COR-L47 (cell line): ENCODE measurements at regions not wholly inside any gene's neighbourhood (a gene's known extent, or its start where the extent isn't known, plus 50 kb on each side); places are given as distances from the start of the nearest gene placed in this dataset.

Experiments
- DNase-seq: peaks from one replicate; lab custom pipeline; 2025; lab: John Stamatoyannopoulos, UW

DNA sequence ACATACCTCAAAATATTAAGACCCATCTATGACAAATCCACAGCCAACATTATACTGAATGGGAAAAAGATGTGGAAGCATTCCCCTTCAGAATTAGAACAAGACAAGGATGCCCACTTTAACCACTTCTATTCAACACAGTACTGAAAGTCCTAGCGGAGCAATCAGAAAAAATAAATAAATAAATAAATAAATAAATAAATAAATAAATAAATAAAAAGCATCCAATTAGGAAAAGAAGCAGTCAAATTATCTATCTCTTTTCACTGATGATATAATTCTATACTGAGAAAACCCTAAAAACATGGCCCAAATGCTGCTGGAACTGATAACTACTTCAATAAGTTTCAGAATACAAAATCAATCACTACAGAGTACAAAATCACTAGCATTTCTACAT is 67.5 kb downstream of the PRR32 start:
- DNase-seq = no peak

DNA sequence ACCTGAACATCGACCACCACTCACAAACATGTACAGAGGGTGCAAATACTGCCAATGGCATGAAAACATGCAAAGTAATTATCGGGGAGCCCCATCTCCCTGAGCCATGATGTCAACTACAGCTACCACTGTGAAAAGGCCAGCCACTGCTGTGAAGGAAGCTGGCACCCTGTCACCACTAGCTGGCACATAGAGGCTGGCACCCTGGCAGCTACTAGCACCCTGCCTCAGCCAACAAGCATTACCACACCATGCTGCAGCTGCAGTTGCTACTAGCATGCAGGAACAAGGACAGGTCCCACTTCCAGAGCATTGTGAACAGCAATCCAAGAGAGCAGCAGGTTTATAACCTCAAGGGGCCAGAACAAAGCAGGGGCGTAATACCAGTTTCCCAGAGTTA is 81.4 kb downstream of the PRR32 start:
- no peak for DNase-seq

GRCh38 chrX:126929071-126929470 is 109.5 kb downstream of the PRR32 start:
- DNase-seq = no peak

DNA sequence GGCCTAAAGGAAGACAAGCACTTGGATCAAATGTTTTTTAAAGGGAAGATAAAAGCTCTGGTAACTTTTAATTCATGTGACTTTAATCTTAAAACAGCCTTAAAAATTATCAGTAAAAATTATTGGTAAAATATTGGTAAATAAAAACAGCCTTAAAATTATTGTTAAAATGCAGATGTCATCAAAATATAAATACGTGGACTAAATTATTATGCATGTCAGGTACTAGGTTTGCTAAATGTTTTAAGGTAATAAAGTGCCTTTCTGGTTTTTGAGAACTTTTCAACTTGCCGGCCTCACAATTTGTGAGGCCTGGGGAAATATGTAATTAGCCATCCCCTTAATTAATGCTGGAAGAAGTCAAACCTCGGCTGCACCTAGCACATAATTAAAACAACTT is 147.7 kb downstream of the PRR32 start:
- no peak for DNase-seq

DNA sequence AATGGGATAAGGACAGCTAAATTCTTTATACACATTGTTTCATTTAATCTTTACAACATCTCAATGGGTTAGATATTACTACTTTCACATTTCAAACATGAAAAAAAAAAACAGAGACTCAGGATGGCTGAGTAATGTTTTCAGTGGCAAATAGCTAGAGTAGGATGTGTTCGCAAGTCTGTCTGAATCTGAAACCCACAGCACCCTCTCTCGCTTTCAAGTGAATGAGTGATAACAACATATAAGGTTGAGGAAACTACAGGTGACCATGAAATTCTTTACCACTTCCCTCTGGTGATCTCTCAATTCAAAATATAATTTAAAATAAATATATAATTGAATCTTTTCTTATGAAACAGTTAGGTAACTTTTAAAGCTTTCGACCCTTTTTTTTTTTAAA is 162.6 kb downstream of the PRR32 start:
- no peak for DNase-seq

DNA sequence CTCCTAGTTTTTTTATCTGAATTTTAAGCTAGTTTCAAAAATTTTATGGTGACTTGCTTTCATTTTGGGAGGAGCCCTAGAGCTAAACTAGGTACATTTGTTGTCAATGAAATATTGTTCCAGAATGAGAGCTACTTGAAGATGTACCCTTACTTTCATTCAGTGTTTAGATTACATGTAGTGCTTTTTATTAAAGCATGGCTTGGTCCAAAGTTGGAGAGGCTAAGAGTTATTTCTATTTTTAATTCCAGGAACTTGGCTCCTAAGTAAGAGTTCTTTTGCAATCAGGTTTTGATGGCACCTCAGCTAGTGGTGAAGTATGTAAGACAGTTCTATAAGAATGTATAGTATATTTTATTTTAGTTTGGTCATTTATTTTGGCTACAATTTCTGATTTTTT is 165.5 kb downstream of the PRR32 start:
- DNase-seq = no peak

- peak; percentile 34 for DNase-seq
Measured at GRCh38 chrX:126985981-126986380, 166.5 kb downstream of the PRR32 start.

DNA sequence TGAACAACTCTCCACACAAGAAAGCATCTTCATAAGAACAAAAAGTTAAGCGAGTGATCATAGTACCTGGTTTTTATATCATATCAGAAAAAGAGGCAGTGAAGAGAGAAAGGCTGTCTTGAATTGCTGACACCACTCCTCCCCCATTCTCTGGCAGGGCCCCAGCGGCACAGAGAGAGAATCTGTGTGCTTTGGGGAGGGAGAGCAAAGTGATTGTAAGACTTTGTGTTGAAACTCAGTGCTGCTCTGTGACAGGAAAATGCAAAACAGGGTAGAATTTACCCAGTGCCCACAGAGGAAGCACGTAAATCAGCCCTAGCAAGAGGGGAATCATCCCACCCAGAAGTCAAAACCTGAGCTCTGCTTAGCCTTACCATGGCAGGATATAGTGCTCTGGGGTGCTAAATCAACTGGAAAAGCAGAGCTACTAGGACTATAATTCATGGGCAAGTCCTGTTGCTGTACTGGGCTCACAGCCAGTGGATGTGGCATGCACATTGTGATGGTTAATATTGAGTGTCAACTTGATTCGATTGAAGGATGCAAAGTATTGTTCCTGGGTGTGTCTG is 174.6 kb downstream of the PRR32 start:
- DNase-seq = no peak

DNA sequence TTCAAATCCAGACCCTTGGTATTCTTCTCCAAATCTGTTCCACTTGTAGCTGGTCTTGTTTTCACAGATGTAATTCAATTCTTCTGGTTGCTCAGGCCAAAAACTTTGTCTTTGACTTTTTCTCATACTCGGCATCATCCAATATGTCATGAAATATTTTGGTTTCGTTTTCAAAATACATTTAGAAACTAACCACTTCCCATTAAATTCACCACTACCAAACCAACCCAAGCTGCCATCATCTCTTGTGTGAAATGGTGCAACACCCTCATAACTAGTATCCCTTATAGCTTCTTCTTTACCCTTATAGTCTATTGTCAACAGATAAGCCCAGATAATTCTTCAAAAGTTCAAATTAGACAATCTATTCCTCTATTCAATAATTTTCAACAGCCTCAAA is 192.1 kb downstream of the PRR32 start:
- DNase-seq = no peak

DNA sequence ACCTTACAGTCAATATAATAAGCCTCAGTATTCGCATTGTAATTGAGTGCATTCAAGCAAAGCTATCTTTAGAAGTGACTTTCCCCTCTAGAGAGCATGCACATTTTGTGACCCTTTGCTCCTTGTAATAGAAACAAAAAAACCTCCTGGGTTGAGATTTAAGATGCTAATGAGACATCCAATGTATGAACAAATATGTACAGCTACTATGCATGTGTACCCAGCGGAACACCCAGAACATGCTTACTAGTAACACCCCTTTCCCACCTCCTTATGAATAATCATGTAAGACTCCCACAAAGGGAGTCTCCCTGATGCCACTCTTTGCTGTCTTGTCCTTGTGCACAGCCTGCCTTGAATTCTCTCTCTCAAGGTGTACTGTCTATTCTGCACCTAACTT is 205.5 kb downstream of the PRR32 start:
- no peak for DNase-seq

- DNase-seq = no peak
Measured at GRCh38 chrX:127030016-127030748, 210.7 kb downstream of the PRR32 start.

GRCh38 chrX:127037159-127037558 is 217.6 kb downstream of the PRR32 start:
- no peak for DNase-seq

DNA sequence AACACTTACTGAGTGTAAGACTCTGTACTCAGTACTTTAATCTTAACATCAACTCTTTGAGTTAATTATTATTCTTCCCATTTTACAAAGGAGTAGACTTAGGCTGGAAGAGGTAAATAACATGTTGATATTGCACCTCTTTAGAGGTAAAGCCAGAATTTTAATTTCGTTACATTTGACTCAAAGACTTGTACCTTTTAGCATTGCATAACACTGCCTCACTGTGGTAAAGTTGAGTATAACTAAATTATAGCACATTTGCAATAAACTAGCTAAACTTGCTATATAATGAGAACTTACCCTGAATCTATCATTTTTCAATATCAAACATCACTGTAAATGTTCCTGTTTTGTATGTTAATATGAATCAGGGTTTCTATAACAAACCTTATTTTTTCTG is 218.5 kb downstream of the PRR32 start:
- DNase-seq = no peak

- DNase-seq = no peak
Measured at GRCh38 chrX:127057891-127058619, 238.5 kb downstream of the PRR32 start.

DNA sequence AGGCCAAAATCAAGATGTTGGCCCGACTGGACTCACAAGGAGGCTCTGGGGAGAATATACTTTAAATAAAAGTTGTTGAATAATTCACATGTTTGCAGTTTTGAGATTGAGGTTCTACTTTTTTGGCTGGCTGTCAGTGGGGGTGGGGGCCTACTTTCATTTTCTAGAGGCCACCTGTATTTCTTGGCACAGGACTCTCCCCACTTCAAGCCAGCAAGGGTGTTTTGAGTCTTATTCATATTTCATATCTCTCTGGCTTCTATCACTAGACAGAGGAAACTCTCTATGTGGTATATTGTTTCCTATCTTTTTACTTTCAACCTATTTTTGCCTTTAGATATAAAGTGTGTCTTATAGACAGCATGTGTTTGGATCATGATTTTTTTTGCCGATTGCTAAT is 266.4 kb downstream of the PRR32 start:
- DNase-seq = no peak

DNA sequence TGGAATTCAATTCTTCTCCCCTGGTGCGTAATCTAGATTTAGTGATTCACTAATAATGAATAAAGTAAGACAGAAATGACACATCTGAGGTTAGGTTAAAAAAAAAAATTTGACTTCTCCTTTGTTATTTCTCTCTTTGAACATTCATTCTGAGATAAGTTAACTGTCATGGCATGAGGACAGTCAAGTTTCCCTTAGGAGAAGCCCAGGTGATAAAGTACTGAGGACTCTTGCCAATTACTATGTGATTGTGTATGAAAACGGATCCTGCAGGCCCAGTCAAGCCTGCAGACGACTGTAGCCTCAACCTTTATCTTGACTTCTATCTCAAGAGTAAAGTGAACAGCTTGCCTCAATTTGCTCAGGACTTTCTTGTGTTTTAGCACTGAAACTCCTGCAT is 293.2 kb downstream of the PRR32 start:
- DNase-seq = no peak

GRCh38 chrX:127124871-127125270 is 305.3 kb downstream of the PRR32 start:
- DNase-seq = peak; percentile 1

DNA sequence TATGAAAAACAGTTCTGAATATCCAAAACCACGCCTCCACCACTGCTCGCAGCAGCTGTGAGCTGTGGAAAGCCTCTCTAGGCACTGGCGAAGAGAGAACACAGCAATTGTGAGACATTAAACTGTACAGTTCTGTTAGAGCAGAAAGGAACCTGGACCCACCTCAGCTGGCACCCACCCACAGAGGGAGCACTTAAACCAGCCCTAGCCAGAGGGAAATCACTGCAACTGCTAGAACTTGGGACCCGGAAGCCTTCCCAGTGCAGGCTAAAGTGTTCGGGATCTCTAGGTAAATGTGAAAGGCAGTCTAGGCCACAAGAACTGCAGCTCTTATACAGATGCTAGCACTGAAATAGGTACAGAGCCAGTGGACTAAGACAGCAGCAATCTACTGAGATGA is 308.8 kb downstream of the PRR32 start:
- DNase-seq = no peak

GRCh38 chrX:127129510-127129909 is 310.0 kb downstream of the PRR32 start:
- DNase-seq = no peak

DNA sequence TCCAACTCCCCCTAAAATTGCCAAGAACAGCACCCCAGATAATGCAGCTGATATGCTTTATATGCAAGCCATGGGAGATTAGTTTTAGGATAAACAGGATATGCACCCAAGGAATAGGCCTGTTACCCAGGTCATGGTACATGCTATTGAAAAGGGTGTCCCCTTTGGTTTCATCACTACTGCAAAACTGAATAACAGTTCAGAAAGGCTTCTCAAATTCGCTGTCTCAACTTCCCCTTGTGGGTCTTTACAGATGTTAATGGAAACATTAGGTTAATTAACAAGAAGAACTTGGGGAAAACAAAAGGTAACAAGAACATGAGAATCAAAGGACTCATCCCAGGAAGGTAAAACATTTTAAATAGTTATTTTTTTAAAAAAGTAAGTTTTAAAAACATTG is 318.7 kb downstream of the PRR32 start:
- no peak for DNase-seq

- no peak for DNase-seq
Measured at GRCh38 chrX:127177966-127178365, 358.4 kb downstream of the PRR32 start.

DNA sequence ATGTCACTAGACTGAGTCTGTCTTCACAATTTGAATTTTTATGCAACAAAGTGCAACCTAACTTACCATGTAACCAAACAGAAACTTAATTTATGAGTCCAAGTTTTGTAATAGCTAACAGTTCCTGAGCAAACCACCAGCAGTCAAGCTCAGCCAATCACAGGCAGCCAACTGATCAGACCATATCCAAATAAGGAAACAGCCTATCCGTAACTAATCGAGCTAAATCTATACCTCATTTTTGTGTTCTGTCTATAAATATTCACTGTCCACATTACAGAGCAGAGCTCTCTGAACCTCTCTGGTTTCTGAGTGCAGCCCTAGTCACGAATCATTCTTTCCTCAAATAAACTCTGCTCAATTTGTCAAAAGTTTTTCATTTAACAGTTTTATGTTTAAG is 367.6 kb downstream of the PRR32 start:
- no peak for DNase-seq

- no peak for DNase-seq
Measured at GRCh38 chrX:127190381-127190780, 370.9 kb downstream of the PRR32 start.

DNA sequence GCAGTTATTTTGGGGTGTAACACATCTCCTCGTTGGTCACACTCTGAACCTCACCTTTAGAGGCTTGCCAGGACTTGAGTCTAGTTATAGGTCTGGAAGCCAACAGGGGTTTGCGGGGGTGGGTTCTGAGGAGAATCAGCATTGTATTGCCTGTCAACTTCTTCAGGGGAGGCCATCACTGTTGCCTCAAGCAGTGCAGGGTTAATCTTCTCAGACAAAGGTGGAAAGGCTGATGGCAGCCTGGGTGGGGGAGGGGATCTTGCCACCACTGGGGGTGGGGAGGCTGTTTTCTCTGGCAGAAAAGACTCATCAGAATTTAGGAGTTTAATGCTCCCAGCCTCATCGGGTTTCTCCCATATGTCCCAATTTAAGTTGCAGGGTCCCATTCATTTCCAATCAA is 387.8 kb downstream of the PRR32 start:
- DNase-seq = no peak
